ENCODE measurements at regions not wholly inside any gene's neighbourhood (a gene's known extent, or its start where the extent isn't known, plus 50 kb on each side); places are given as distances from the start of the nearest gene placed in this dataset.

- DNase-seq (ENCODE audit: low read depth in 3 of 3), result no peak
Observed at GRCh38 chr16:79713609-79714309, 113.2 kb upstream of the MAF start.

GRCh38 chr16:79712276-79712675, 111.7 kb upstream of the MAF start:
- DNase-seq (ENCODE audit: low read depth in 3 of 3), result no peak

GRCh38 chr16:79707876-79708275, 107.3 kb upstream of the MAF start:
- no peak for DNase-seq (ENCODE audit: low read depth in 3 of 3)

GRCh38 chr16:79703066-79703465, 102.5 kb upstream of the MAF start:
- no peak for DNase-seq (ENCODE audit: low read depth in 3 of 3)

- no peak for DNase-seq (ENCODE audit: low read depth in 3 of 3)
Observed at GRCh38 chr16:79698341-79698753, 97.8 kb upstream of the MAF start.

GRCh38 chr16:79697562-79698112, 97.1 kb upstream of the MAF start:
- DNase-seq (ENCODE audit: low read depth in 3 of 3), result no peak

GRCh38 chr16:79691007-79691406, 90.5 kb upstream of the MAF start:
- DNase-seq (ENCODE audit: low read depth in 3 of 3), result no peak

GRCh38 chr16:79690159-79690558, 89.6 kb upstream of the MAF start:
- no peak for DNase-seq (ENCODE audit: low read depth in 3 of 3)

GRCh38 chr16:79687249-79688130, 87.0 kb upstream of the MAF start:
- no peak for DNase-seq (ENCODE audit: low read depth in 3 of 3)

- no peak for DNase-seq (ENCODE audit: low read depth in 3 of 3)
Observed at GRCh38 chr16:79685871-79686270, 85.3 kb upstream of the MAF start.

- DNase-seq (ENCODE audit: low read depth in 3 of 3), result no peak
Observed at GRCh38 chr16:79679334-79679733, 78.8 kb upstream of the MAF start.

GRCh38 chr16:79677799-79678530, 77.4 kb upstream of the MAF start:
- no peak for DNase-seq (ENCODE audit: low read depth in 3 of 3)

- DNase-seq (ENCODE audit: low read depth in 3 of 3), result no peak
Observed at GRCh38 chr16:79673635-79674034, 73.1 kb upstream of the MAF start.

- no peak for DNase-seq (ENCODE audit: low read depth in 3 of 3)
Observed at GRCh38 chr16:79672524-79672923, 72.0 kb upstream of the MAF start.

- no peak for DNase-seq (ENCODE audit: low read depth in 3 of 3)
Observed at GRCh38 chr16:79668502-79668901, 68.0 kb upstream of the MAF start.

- DNase-seq (ENCODE audit: low read depth in 3 of 3), result no peak
Observed at GRCh38 chr16:79665970-79666369, 65.4 kb upstream of the MAF start.

- no peak for DNase-seq (ENCODE audit: low read depth in 3 of 3)
Observed at GRCh38 chr16:79664407-79664806, 63.9 kb upstream of the MAF start.

- no peak for DNase-seq (ENCODE audit: low read depth in 3 of 3)
Observed at GRCh38 chr16:79662669-79663313, 62.3 kb upstream of the MAF start.

- DNase-seq (ENCODE audit: low read depth in 3 of 3), result no peak
Observed at GRCh38 chr16:79662122-79662521, 61.6 kb upstream of the MAF start.

- DNase-seq (ENCODE audit: low read depth in 3 of 3), result no peak
Observed at GRCh38 chr16:79661578-79661977, 61.0 kb upstream of the MAF start.

GRCh38 chr16:79659344-79659743, 58.8 kb upstream of the MAF start:
- DNase-seq (ENCODE audit: low read depth in 3 of 3), result no peak

All from stimulated activated CD4-positive, alpha-beta T cell treated with anti-CD3 and anti-CD28 coated beads, TNF-alpha, amount 100 ng/mL, for 48 hours (primary cell).